ENCODE measurements at regions not wholly inside any gene's neighbourhood (a gene's known extent, or its start where the extent isn't known, plus 50 kb on each side); places are given as distances from the start of the nearest gene placed in this dataset.

GRCh38 chr12:30396576-30396975 is 299.1 kb downstream of the IPO8 start:
- H3K4me1 ChIP-seq (ENCODE audit: insufficient read depth, low read length): no peaks in the 10 kb centered on the region
- no peaks in the 10 kb centered on the region for H3K36me3 ChIP-seq (ENCODE audit: insufficient read depth, low read length)
- H3K9ac ChIP-seq (ENCODE audit: low read length): no peak overlapping the region
- H3K27ac ChIP-seq (ENCODE audit: low read depth, low read length): no peak overlapping the region
- H3K9me3 ChIP-seq (ENCODE audit: low read length): no peaks in the 10 kb centered on the region
- no peaks in the 10 kb centered on the region for H3K27me3 ChIP-seq (ENCODE audit: control insufficient read depth in 1 of 2, insufficient read depth in 2 of 2, low read length in 2 of 2)
- no peak overlapping the region for H3K4me3 ChIP-seq (ENCODE audit: low read depth in 1 of 2, low read length in 2 of 2)

GRCh38 chr12:30395190-30395589 is 300.5 kb downstream of the IPO8 start:
- Histone ChIP-seq H3K9ac (ENCODE audit: low read length) (no peak overlapping the region), H3K9me3 (ENCODE audit: low read length) (no peaks in the 10 kb centered on the region), H3K27me3 (ENCODE audit: control insufficient read depth in 1 of 2, insufficient read depth in 2 of 2, low read length in 2 of 2) (no peaks in the 10 kb centered on the region), H3K4me1 (ENCODE audit: insufficient read depth, low read length) (no peaks in the 10 kb centered on the region), H3K36me3 (ENCODE audit: insufficient read depth, low read length) (no peaks in the 10 kb centered on the region), H3K27ac (ENCODE audit: low read depth, low read length) (no peak overlapping the region), H3K4me3 (ENCODE audit: low read depth in 1 of 2, low read length in 2 of 2) (no peak overlapping the region)

DNA sequence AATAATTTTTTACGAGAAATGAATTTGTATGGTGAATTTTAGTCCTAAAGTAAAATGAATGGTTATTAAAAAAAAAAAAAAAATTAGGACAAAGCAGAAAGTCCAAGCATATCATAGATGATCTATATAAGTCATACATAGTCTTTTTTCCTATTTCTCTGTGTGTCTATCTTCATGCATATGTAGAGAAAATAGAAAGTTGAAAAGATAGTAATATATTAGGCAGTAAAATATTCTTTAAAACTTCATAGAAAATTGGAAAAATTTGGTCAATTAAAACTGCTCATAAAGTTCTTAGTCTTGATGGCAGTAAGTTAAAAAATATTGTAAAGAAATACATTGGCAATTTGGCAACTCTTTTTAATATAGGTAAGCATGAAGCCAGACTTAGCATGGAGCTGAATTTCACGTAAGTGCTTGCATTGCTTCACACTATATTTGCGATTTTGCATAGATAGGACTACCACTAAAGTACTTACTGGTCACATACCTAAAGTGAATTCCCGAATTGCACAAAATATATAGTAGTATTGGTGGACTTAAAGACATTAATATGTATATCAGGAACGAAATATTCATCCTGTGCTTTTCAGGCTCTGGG is 303.8 kb downstream of the IPO8 start:
- H3K27ac ChIP-seq (ENCODE audit: low read depth, low read length): no peak overlapping the region
- no peaks in the 10 kb centered on the region for H3K4me1 ChIP-seq (ENCODE audit: insufficient read depth, low read length)
- H3K27me3 ChIP-seq (ENCODE audit: control insufficient read depth in 1 of 2, insufficient read depth in 2 of 2, low read length in 2 of 2): no peaks in the 10 kb centered on the region
- no peaks in the 10 kb centered on the region for H3K9me3 ChIP-seq (ENCODE audit: low read length)
- no peaks in the 10 kb centered on the region for H3K36me3 ChIP-seq (ENCODE audit: insufficient read depth, low read length)
- H3K4me3 ChIP-seq (ENCODE audit: low read depth in 1 of 2, low read length in 2 of 2): no peak overlapping the region
- H3K9ac ChIP-seq (ENCODE audit: low read length): no peak overlapping the region

GRCh38 chr12:30385706-30386105 is 310.0 kb downstream of the IPO8 start:
- H3K9me3 ChIP-seq (ENCODE audit: low read length): no peaks in the 10 kb centered on the region
- no peaks in the 10 kb centered on the region for H3K36me3 ChIP-seq (ENCODE audit: insufficient read depth, low read length)
- no peak overlapping the region for H3K27ac ChIP-seq (ENCODE audit: low read depth, low read length)
- H3K4me1 ChIP-seq (ENCODE audit: insufficient read depth, low read length): no peaks in the 10 kb centered on the region
- H3K9ac ChIP-seq (ENCODE audit: low read length): no peak overlapping the region
- no peak overlapping the region for H3K4me3 ChIP-seq (ENCODE audit: low read depth in 1 of 2, low read length in 2 of 2)
- H3K27me3 ChIP-seq (ENCODE audit: control insufficient read depth in 1 of 2, insufficient read depth in 2 of 2, low read length in 2 of 2): no peaks in the 10 kb centered on the region

GRCh38 chr12:30384976-30385375 is 310.7 kb downstream of the IPO8 start:
- Histone ChIP-seq H3K4me1 (ENCODE audit: insufficient read depth, low read length) (no peaks in the 10 kb centered on the region), H3K9ac (ENCODE audit: low read length) (no peak overlapping the region), H3K36me3 (ENCODE audit: insufficient read depth, low read length) (no peaks in the 10 kb centered on the region), H3K4me3 (ENCODE audit: low read depth in 1 of 2, low read length in 2 of 2) (no peak overlapping the region), H3K27ac (ENCODE audit: low read depth, low read length) (no peak overlapping the region), H3K9me3 (ENCODE audit: low read length) (no peaks in the 10 kb centered on the region), H3K27me3 (ENCODE audit: control insufficient read depth in 1 of 2, insufficient read depth in 2 of 2, low read length in 2 of 2) (no peaks in the 10 kb centered on the region)

DNA sequence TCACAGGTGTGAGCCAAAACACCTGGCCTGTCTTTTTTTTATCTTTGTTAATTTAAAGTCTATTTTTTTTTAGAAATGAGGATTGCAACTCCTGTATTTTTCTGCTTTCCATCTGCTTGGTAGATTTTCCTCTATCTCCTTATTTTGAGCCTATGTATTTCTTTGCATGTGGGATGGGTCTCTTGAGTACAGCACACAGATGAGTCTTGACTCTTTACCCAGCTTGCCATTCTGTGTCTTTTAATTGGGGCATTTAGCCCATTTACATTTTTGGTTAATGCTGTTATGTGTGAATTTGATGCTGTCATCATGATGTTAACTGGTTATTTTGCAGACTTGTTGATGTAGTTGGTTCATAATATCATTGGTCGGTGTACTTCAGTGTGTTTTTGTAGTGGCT is 317.4 kb downstream of the IPO8 start:
- Histone ChIP-seq H3K9me3 (ENCODE audit: low read length) (no peaks in the 10 kb centered on the region), H3K9ac (ENCODE audit: low read length) (no peak overlapping the region), H3K4me1 (ENCODE audit: insufficient read depth, low read length) (no peaks in the 10 kb centered on the region), H3K27ac (ENCODE audit: low read depth, low read length) (no peak overlapping the region), H3K36me3 (ENCODE audit: insufficient read depth, low read length) (no peaks in the 10 kb centered on the region), H3K27me3 (ENCODE audit: control insufficient read depth in 1 of 2, insufficient read depth in 2 of 2, low read length in 2 of 2) (no peaks in the 10 kb centered on the region), H3K4me3 (ENCODE audit: low read depth in 1 of 2, low read length in 2 of 2) (no peak overlapping the region)

- Histone ChIP-seq H3K9ac (ENCODE audit: low read length) (no peak overlapping the region), H3K36me3 (ENCODE audit: insufficient read depth, low read length) (no peaks in the 10 kb centered on the region), H3K27ac (ENCODE audit: low read depth, low read length) (no peak overlapping the region), H3K4me1 (ENCODE audit: insufficient read depth, low read length) (no peaks in the 10 kb centered on the region), H3K9me3 (ENCODE audit: low read length) (no peaks in the 10 kb centered on the region), H3K4me3 (ENCODE audit: low read depth in 1 of 2, low read length in 2 of 2) (no peak overlapping the region), H3K27me3 (ENCODE audit: control insufficient read depth in 1 of 2, insufficient read depth in 2 of 2, low read length in 2 of 2) (no peaks in the 10 kb centered on the region)
Measured at GRCh38 chr12:30364822-30365221, 330.8 kb downstream of the IPO8 start.

DNA sequence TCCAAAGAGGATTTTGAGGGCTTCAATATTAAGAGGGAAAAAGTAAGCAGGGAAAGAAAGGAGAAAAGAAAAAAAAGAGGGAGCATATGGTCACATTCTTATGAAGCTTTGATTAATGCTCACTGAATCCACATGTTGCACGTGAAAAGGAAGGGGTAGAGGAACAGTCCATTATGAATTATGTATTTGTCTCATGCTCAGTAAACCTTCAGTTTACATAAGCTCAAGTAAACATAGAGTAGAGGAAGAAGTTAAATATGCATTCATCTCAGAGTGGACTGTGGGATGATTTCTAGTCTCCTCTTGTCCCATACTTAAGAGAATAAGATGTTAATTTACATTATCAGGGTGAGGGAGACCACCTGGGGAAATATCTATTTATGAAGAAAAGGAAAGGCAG is 334.5 kb downstream of the IPO8 start:
- no peak overlapping the region for H3K4me3 ChIP-seq (ENCODE audit: low read depth in 1 of 2, low read length in 2 of 2)
- H3K36me3 ChIP-seq (ENCODE audit: insufficient read depth, low read length): no peaks in the 10 kb centered on the region
- peaks cover 7% of the 10 kb centered on the region for H3K4me1 ChIP-seq (ENCODE audit: insufficient read depth, low read length)
- H3K9me3 ChIP-seq (ENCODE audit: low read length): no peaks in the 10 kb centered on the region
- H3K27me3 ChIP-seq (ENCODE audit: control insufficient read depth in 1 of 2, insufficient read depth in 2 of 2, low read length in 2 of 2): no peaks in the 10 kb centered on the region
- H3K9ac ChIP-seq (ENCODE audit: low read length): no peak overlapping the region
- no peak overlapping the region for H3K27ac ChIP-seq (ENCODE audit: low read depth, low read length)

DNA sequence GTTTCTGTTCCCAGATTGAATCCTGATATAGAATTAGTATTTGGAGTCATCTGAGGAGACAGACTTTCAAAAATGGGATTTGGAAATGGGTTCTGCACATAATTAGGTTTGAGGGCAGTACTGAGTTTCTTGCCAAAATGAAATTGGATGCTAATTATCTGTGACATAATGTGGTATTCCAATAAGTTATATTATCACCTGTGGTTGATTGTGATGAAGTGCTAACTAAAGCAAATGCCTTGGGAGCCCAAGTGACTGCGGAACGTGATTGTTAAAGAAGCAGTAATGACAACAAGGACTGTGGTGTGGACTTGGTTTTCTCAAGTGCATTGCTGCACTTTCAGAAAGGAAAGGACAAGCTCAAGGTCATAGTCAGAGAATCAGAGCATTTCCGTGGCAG is 337.0 kb downstream of the IPO8 start:
- no peak overlapping the region for H3K4me3 ChIP-seq (ENCODE audit: low read depth in 1 of 2, low read length in 2 of 2)
- no peak overlapping the region for H3K27ac ChIP-seq (ENCODE audit: low read depth, low read length)
- peaks cover 7% of the 10 kb centered on the region for H3K4me1 ChIP-seq (ENCODE audit: insufficient read depth, low read length)
- H3K9ac ChIP-seq (ENCODE audit: low read length): no peak overlapping the region
- no peaks in the 10 kb centered on the region for H3K27me3 ChIP-seq (ENCODE audit: control insufficient read depth in 1 of 2, insufficient read depth in 2 of 2, low read length in 2 of 2)
- H3K36me3 ChIP-seq (ENCODE audit: insufficient read depth, low read length): no peaks in the 10 kb centered on the region
- H3K9me3 ChIP-seq (ENCODE audit: low read length): no peaks in the 10 kb centered on the region

- Histone ChIP-seq H3K9me3 (ENCODE audit: low read length) (no peaks in the 10 kb centered on the region), H3K27me3 (ENCODE audit: control insufficient read depth in 1 of 2, insufficient read depth in 2 of 2, low read length in 2 of 2) (no peaks in the 10 kb centered on the region), H3K27ac (ENCODE audit: low read depth, low read length) (no peak overlapping the region), H3K9ac (ENCODE audit: low read length) (no peak overlapping the region), H3K36me3 (ENCODE audit: insufficient read depth, low read length) (no peaks in the 10 kb centered on the region), H3K4me1 (ENCODE audit: insufficient read depth, low read length) (peaks cover 7% of the 10 kb centered on the region), H3K4me3 (ENCODE audit: low read depth in 1 of 2, low read length in 2 of 2) (no peak overlapping the region)
Measured at GRCh38 chr12:30357766-30358490, 337.7 kb downstream of the IPO8 start.

- H3K27me3 ChIP-seq (ENCODE audit: control insufficient read depth in 1 of 2, insufficient read depth in 2 of 2, low read length in 2 of 2): no peaks in the 10 kb centered on the region
- no peak overlapping the region for H3K27ac ChIP-seq (ENCODE audit: low read depth, low read length)
- H3K9me3 ChIP-seq (ENCODE audit: low read length): no peaks in the 10 kb centered on the region
- H3K4me3 ChIP-seq (ENCODE audit: low read depth in 1 of 2, low read length in 2 of 2): no peak overlapping the region
- no peak overlapping the region for H3K9ac ChIP-seq (ENCODE audit: low read length)
- H3K4me1 ChIP-seq (ENCODE audit: insufficient read depth, low read length): no peaks in the 10 kb centered on the region
- no peaks in the 10 kb centered on the region for H3K36me3 ChIP-seq (ENCODE audit: insufficient read depth, low read length)
Measured at GRCh38 chr12:30345744-30346471, 349.8 kb downstream of the IPO8 start.

All from muscle layer of colon (tissue), 2 donors.